Lower lobe of right lung (tissue), 2 donors: ENCODE measurements at regions not wholly inside any gene's neighbourhood (a gene's known extent, or its start where the extent isn't known, plus 50 kb on each side); places are given as distances from the start of the nearest gene placed in this dataset.

Experiments
- ATAC-seq, 2 donors: fragments of 200-7000 bp; cut with Tn5 transposase; one replicate each; pipeline ENCODE4 v1.9.1; 2020 to 2022; ENCODE audit warnings: mild to moderate bottlenecking in 2 of 2, moderate library complexity in 2 of 2
- DNase-seq: peaks from one replicate; pipeline ENCODE4 v3.0.0-alpha.2; 2020
- H3K27ac ChIP-seq: fragments of 200-600 bp; one replicate; pipeline ENCODE4 v1.8.0; 2022
- H3K27me3 ChIP-seq: fragments of 200-600 bp; one replicate; pipeline ENCODE4 v1.8.0; 2022; ENCODE audit warnings: low read depth
- H3K36me3 ChIP-seq: fragments of 200-600 bp; one replicate; pipeline ENCODE4 v1.8.0; 2022; ENCODE audit warnings: mild to moderate bottlenecking
- H3K4me1 ChIP-seq: fragments of 200-600 bp; one replicate; pipeline ENCODE4 v1.8.0; 2022
- H3K4me3 ChIP-seq: fragments of 200-600 bp; one replicate; pipeline ENCODE4 v1.8.0; 2022; ENCODE audit warnings: mild to moderate bottlenecking
- H3K9me3 ChIP-seq: fragments of 200-600 bp; one replicate; pipeline ENCODE4 v1.8.0; 2022
- intact Hi-C: fragments of 100-400 bp; cut with DNase I; formaldehyde crosslinking; loops from one replicate; pipeline ENCODE4 v1.11.0; 2022
- TF ChIP-seq, protein P1 (sequence below): fragments of 200-600 bp; IDR thresholded peaks from one replicate; pipeline ENCODE4 v1.8.0; 2022; ENCODE audit warnings: antibody characterized with exemption, mild to moderate bottlenecking
- donor health status: DM: no; HTN: yes; CAD: no; lungs with severe emphysema.

DNA sequence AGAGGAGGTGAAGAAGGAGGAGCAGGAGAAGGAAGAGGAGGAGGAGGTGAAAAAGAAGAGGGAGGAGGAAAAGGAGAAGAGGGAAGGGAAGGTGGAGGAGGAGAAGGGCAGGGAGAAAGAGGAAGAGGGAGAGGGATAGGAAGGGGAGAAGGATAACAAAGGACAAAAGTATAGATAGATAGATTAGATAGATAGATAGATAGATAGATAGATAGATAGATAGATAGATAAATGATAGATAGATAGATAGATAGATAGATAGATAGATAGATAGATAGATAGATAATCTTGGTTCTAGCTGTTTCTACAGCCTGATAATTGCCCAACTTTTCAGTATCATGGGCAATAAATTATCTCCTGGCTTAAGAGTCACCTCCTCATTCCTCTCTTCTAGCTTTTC lies 296.2 kb upstream of the C16orf82 start:
- ATAC-seq: no peak
- intact Hi-C loops: no loop called here
- H3K36me3 ChIP-seq: no peaks in the 10 kb centered on the region

DNA sequence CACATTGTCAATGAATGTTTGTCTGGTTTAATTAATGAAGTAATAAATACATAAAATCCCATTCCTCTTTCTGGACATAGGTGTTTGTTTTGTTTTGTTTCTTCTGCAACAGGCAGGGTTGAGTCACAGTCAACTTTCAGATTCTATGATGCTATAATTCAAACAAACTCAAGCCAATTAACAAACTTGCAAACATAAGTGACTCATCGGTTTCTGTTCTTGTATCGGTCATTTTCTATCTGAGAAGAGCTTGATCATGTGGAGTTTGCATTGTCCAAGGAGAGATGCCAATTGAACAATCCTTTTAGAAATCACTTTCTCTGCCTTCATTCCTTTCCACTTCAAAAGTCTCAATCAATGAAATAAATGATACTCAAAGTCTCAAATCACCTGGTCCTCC lies 294.2 kb upstream of the C16orf82 start:
- no peaks in the 10 kb centered on the region for H3K4me1 ChIP-seq
- no peaks in the 10 kb centered on the region for H3K36me3 ChIP-seq
- H3K4me3 ChIP-seq: no peak overlapping the region
- DNase-seq: no peak
- ATAC-seq: no peak
- TF ChIP-seq, protein P1, sequence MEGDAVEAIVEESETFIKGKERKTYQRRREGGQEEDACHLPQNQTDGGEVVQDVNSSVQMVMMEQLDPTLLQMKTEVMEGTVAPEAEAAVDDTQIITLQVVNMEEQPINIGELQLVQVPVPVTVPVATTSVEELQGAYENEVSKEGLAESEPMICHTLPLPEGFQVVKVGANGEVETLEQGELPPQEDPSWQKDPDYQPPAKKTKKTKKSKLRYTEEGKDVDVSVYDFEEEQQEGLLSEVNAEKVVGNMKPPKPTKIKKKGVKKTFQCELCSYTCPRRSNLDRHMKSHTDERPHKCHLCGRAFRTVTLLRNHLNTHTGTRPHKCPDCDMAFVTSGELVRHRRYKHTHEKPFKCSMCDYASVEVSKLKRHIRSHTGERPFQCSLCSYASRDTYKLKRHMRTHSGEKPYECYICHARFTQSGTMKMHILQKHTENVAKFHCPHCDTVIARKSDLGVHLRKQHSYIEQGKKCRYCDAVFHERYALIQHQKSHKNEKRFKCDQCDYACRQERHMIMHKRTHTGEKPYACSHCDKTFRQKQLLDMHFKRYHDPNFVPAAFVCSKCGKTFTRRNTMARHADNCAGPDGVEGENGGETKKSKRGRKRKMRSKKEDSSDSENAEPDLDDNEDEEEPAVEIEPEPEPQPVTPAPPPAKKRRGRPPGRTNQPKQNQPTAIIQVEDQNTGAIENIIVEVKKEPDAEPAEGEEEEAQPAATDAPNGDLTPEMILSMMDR: no peak
- H3K9me3 ChIP-seq: no peaks in the 10 kb centered on the region
- H3K27me3 ChIP-seq: no peaks in the 10 kb centered on the region
- intact Hi-C loops: no loop called here
- no peak overlapping the region for H3K27ac ChIP-seq

More for the DNA sequence above, 296.2 kb upstream of the C16orf82 start:
- Histone ChIP-seq H3K27me3 (no peaks in the 10 kb centered on the region), H3K9me3 (no peaks in the 10 kb centered on the region), H3K4me3 (no peak overlapping the region), H3K27ac (no peak overlapping the region), H3K4me1 (no peaks in the 10 kb centered on the region)
- TF ChIP-seq, protein P1: no peak
- DNase-seq: no peak

DNA sequence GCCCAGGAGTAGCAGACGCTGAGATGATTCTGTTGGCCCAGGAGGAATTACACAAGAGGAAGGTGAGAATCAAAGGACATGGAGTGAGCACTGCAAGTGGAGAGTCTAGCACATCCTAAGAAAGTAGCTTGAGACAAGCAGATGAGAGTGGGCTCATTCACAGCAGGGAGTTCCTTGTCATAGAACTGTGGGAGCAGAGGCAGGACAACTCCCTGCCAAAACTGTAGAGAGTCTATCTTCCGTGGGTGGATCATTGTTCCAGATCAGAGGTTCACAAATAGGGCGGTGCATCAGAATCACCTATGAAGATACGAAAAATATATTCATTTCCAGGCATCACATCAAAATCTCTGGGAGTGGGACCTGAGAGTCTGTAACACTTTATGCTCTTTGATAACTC lies 288.9 kb upstream of the C16orf82 start:
- Histone ChIP-seq H3K4me1 (no peaks in the 10 kb centered on the region), H3K4me3 (no peak overlapping the region), H3K27ac (no peak overlapping the region), H3K27me3 (no peaks in the 10 kb centered on the region), H3K9me3 (no peaks in the 10 kb centered on the region), H3K36me3 (no peaks in the 10 kb centered on the region)
- ATAC-seq (no peak), DNase-seq (no peak)
- intact Hi-C loops: no loop called here
- TF ChIP-seq, protein P1: no peak

DNA sequence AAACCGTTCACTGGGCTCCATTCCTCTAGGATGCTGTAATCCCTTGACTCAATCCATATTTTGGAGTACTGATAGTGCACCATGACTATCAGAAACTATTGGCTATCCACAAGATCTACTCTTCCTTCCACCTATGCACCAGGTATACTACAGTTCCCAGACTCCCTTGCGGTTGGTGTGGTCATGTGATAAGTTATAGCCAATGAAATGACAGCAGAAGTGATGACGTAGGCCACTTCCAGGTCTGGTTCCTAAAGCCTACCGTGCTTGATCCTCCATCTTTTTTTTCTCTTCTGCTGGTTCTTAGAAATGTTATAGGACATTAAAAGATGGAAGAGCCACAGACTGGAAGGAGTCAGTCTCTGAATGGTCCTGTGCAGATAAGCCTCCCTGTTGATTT lies 278.8 kb upstream of the C16orf82 start:
- TF ChIP-seq, protein P1: no peak
- Histone ChIP-seq H3K36me3 (no peaks in the 10 kb centered on the region), H3K27me3 (no peaks in the 10 kb centered on the region), H3K9me3 (no peaks in the 10 kb centered on the region), H3K4me3 (no peak overlapping the region), H3K27ac (no peak overlapping the region), H3K4me1 (no peaks in the 10 kb centered on the region)
- intact Hi-C loops: no loop called here
- DNase-seq (no peak), ATAC-seq (no peak)

DNA sequence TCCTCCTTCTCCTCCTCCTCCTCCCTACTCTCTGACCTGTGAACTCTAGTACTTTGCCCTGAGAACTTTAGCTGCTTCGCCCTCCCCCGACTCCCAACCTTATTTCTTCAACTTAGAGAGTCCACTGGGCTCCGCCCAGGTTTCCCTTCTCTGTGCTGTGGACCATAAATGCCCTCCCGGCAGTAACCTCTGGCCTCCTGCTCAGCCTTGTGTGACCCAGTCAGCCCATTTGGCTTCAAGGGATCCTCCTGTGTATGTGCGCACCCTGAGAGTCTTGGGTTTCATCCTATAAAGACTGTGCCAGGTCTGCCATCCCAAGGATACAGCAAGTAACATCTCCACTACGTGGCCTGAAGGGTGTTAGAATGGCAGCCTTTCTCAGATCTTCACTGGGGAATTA lies 275.6 kb upstream of the C16orf82 start:
- Histone ChIP-seq H3K4me3 (no peak overlapping the region), H3K4me1 (no peaks in the 10 kb centered on the region), H3K9me3 (no peaks in the 10 kb centered on the region), H3K36me3 (no peaks in the 10 kb centered on the region), H3K27ac (no peak overlapping the region), H3K27me3 (no peaks in the 10 kb centered on the region)
- TF ChIP-seq, protein P1: no peak
- DNase-seq (no peak), ATAC-seq (no peak)
- intact Hi-C loops: no loop called here

DNA sequence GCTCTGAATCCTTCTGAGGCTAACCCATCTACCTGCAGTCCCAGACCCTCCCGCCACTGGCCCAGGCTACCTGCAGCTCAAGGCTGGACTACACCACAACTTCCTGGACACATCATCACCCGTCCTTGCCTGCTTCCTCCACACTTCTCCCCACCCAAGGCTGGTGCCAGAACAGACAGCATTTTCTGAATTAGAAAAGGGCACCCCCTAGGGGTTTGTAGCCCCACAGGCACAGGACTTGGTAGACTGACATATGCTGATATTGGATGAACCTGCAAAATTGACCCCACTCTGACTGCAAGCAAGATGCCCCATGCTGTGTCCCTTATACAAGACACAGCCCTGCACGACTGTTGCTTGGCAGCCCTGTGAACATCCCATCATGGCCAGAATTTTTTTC lies 271.5 kb upstream of the C16orf82 start:
- intact Hi-C loops: no loop called here
- Histone ChIP-seq H3K27me3 (peaks cover 5% of the 10 kb centered on the region), H3K36me3 (no peaks in the 10 kb centered on the region), H3K4me1 (no peaks in the 10 kb centered on the region), H3K4me3 (no peak overlapping the region), H3K9me3 (no peaks in the 10 kb centered on the region), H3K27ac (no peak overlapping the region)
- DNase-seq (no peak), ATAC-seq (no peak)
- TF ChIP-seq, protein P1: no peak
